K562 (cell line): ENCODE measurements at regions not wholly inside any gene's neighbourhood (a gene's known extent, or its start where the extent isn't known, plus 50 kb on each side); places are given as distances from the start of the nearest gene placed in this dataset.

Experiments used
- ATF7 ChIP-seq: fragments of 450-650 bp; IDR thresholded peaks from 2 replicates; pipeline ENCODE4 v1.7.1; 2014; ENCODE audit warnings: mild to moderate bottlenecking, moderate library complexity
- KLF1 ChIP-seq: fragments of 450-650 bp; IDR thresholded peaks from 2 replicates; pipeline ENCODE4 v1.6.1; 2016; ENCODE audit warnings: missing genetic modification characterization, missing compliant biosample characterization
- POLR3G ChIP-seq: IDR thresholded peaks from 2 replicates; pipeline ENCODE4 v1.6.1; 2011; ENCODE audit not compliant: insufficient read length, insufficient replicate concordance; ENCODE audit errors: extremely low read depth
- RBM17 ChIP-seq: fragments of 200-400 bp; formaldehyde crosslinking; IDR thresholded peaks from 2 replicates; pipeline ENCODE4 v1.6.1; 2017; ENCODE audit warnings: low read depth, mild to moderate bottlenecking, low read length, borderline replicate concordance
- ZMIZ1 ChIP-seq, 2 experiments: fragments of 150-350 bp in 1 of 2; IDR thresholded peaks; 2 replicates each; pipeline ENCODE4 v1.6.1; 2012 to 2016; ENCODE audit warnings: low read depth in 2 of 2, low read length in 2 of 2, mild to moderate bottlenecking in 1 of 2, moderate library complexity in 1 of 2
- ZNF592 ChIP-seq: fragments of 450-650 bp; IDR thresholded peaks from 2 replicates; pipeline ENCODE4 v1.6.1; 2017; ENCODE audit warnings: antibody characterized with exemption, mild to moderate bottlenecking

GRCh38 chr7:24069751-24070150 is 214.2 kb upstream of the NPY start (continued):
- TF ChIP-seq ZNF592 (no peak), RBM17 (no peak), KLF1 (tag) (no peak), ATF7 (no peak), ZMIZ1 (IDR thresholded peaks at IDR 0.05; ENCODE audit: low read depth in 2 of 2, low read length in 2 of 2) (no peak), POLR3G (no peak)
